CD4-positive, alpha-beta T cell treated with Interleukin-10 for 1 hour (primary cell): ENCODE measurements at regions not wholly inside any gene's neighbourhood (a gene's known extent, or its start where the extent isn't known, plus 50 kb on each side); places are given as distances from the start of the nearest gene placed in this dataset.

Experiments used
- DNase-seq: peaks from one replicate; pipeline ENCODE4 v3.0.0-alpha.2; 2020

DNA sequence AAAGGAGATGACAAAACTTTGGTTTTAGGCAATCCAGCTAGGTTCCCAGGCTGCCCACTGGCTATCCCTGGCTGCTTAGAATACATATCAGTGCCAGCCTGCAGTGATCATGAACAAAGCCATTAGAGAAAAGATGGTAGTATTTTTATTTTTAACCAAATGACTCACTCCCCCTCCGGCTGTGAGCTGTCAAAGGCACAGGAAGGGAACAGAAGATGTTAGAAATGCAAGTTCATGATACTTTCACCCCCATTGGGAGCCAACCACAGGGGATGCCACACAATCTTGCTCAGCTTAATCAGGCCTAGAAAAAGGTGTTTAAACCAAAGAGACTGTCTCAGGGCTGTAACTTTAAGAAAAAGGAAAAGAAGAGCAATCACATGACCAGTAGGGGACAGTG is 70.3 kb upstream of the ASTN2 start:
- DNase-seq: no peak

DNA sequence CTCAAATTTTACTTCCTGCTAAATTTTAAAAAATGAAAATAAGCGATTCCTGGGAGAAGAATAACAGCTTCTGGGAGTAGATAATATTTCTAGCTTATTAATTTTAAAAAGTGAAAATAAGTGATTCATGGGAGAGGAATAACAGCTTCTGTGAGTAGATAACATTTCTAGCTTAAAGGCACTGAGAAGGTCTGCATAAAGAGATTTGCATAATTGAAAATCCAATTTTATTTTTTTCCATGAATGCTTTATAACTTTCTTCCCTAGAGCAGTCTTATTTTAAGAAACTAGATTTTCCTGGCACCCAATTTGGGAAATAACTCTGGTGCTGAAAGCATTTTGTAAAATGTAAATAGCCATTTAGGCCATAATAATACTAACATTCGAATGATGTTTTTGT is 65.9 kb upstream of the ASTN2 start:
- DNase-seq: no peak

- DNase-seq: no peak
These were observed 65.4 kb upstream of the ASTN2 start for GRCh38 chr9:117480253-117480652.

DNA sequence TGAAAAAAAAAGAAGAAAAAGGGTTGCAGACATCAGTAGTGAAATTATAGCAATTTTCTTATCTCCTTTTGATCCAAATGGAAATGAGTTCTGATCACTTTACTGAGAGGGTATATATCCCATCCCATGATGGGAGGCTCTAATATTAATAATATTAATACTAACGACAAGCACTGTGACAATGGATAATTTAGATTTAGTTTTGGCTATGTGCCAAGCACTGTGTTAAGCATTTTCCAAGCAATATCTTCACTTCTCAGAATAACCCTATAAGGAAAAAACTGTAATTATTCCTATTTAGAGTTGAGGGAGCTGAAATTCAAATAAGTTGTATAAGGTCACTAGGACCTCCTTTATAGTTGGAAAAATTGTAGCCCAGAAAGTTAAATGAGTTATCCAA is 58.4 kb upstream of the ASTN2 start:
- no peak for DNase-seq

DNA sequence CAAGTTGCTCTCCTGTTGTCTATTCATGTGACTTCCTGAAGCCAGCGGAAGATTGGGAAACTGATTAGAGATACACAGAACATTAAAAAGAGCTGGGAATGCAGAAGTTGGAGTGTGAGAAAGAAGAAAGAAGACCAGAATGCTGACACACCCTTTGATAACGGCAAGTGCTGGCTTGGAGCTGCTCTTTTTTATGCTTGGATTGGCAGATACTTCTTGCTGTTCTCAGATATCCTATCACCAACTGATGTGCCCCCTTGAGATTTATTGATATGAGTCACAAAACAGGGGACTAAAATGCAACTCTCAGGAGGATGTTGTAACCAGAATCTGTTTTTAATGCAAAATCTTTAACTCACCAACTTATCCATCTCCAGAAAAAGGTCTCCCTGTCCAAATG is 56.0 kb upstream of the ASTN2 start:
- DNase-seq: no peak

- no peak for DNase-seq
These were observed 55.6 kb upstream of the ASTN2 start for GRCh38 chr9:117470455-117470854.

DNA sequence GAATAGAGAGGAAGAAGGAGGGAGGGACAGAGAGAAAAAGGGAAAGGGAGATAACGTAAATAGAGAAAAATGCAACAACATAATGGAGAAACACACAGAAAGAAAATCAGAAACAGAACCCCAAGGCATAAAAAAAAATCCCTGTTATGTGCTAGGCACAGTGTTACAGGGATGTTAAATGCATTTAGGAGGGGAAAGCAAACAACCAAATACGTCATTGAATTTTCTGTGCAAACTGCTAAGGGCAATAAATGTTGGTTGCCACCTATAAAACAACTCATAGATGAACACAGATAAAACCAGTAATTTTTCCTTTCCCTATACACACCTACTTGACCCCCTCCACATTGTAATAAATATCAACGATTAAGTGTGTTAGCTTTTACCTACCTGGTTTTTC is 51.3 kb upstream of the ASTN2 start:
- no peak for DNase-seq

- DNase-seq: no peak
These were observed 50.8 kb upstream of the ASTN2 start for GRCh38 chr9:117465706-117466105.

DNA sequence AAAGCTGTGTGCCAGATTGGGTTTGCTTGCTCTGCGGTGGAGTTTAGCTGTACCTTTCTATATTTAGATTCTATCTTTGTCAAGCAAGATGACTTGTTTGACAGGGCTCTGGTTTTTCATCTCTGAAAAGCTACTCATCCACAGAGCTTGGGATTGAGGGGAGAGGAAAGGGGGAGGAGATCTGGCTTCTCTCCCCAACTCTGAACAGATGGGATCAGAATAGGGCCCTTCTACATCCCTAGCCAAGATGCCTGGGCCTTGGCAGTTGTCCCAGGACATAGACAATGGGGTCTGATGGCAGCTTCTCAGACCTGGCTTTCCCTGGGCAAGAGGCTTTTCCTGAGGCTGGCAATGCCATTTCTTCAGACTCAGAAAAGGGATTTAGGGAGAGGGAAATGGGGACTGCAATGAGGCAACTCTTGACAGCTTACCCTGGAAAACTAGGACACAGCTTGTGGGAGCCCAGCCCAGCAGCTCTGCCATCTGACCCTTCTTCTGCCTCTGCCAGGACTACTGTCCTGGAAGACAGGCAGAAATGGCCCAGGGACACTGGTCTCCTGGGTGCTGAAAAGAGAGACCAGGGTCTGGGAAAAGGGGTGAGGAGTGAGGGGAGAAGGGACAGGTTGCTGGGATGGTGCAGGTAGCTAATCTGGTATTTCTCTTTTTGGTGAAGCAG is 50.2 kb upstream of the ASTN2 start:
- DNase-seq: no peak
